Central memory CD8-positive, alpha-beta T cell (primary cell): ENCODE measurements at regions not wholly inside any gene's neighbourhood (a gene's known extent, or its start where the extent isn't known, plus 50 kb on each side); places are given as distances from the start of the nearest gene placed in this dataset.
A peak's percentile ranks its signal among the peaks of the same experiment; 100 is the strongest.
"Not testable (repeated sequence)": the region's sequence is repeated elsewhere in the genome, so short reads cannot be mapped to it uniquely, and the experiment has no call there.

Experiments
- ATAC-seq: fragments of 150-1000 bp; cut with Tn5 transposase; replicated peaks from 2 replicates; pipeline ENCODE4 v1.10.0; 2022; ENCODE audit warnings: mild to moderate bottlenecking, moderate FRiP score, moderate number of reproducible peaks; ENCODE audit not compliant: poor library complexity, severe bottlenecking; ENCODE audit errors: extremely low read depth
- DNase-seq, 2 donors: peaks; one replicate each; pipeline ENCODE4 v3.0.0; 2021; ENCODE audit warnings: low spot score in 2 of 2
- H3K27ac Mint-ChIP-seq: one replicate; pipeline ENCODE4 v1.8.0; 2022; ENCODE audit warnings: low read depth, mild to moderate bottlenecking, moderate library complexity, mixed read lengths
- H3K27me3 Mint-ChIP-seq: one replicate; pipeline ENCODE4 v1.8.0; 2022; ENCODE audit warnings: mixed read lengths
- H3K36me3 Mint-ChIP-seq: one replicate; pipeline ENCODE4 v1.8.0; 2022; ENCODE audit warnings: mild to moderate bottlenecking, moderate library complexity, mixed read lengths; ENCODE audit not compliant: insufficient read depth
- H3K4me1 Mint-ChIP-seq: one replicate; pipeline ENCODE4 v1.8.0; 2022; ENCODE audit warnings: mixed read lengths
- H3K4me3 Mint-ChIP-seq: one replicate; pipeline ENCODE4 v1.8.0; 2022; ENCODE audit warnings: mild to moderate bottlenecking, moderate library complexity, mixed read lengths
- H3K9me3 Mint-ChIP-seq: one replicate; pipeline ENCODE4 v1.8.0; 2022; ENCODE audit warnings: mixed read lengths

GRCh38 chr5:136453986-136454758, 88.8 kb upstream of the TRPC7 start:
- Mint-ChIP-seq H3K9me3 (peaks cover 8% of the 10 kb centered on the region), H3K4me3 (no peak overlapping the region), H3K4me1 (peaks cover 1% of the 10 kb centered on the region), H3K27me3 (no peaks in the 10 kb centered on the region), H3K27ac (no peak overlapping the region), H3K36me3 (no peaks in the 10 kb centered on the region)
- ATAC-seq (no peak), DNase-seq (no peak)

- Mint-ChIP-seq H3K27ac (no peak overlapping the region), H3K4me1 (peaks cover 6% of the 10 kb centered on the region), H3K36me3 (no peaks in the 10 kb centered on the region), H3K4me3 (no peak overlapping the region), H3K27me3 (no peaks in the 10 kb centered on the region), H3K9me3 (peaks cover 8% of the 10 kb centered on the region)
- DNase-seq, result no peak
- no peak for ATAC-seq
Measured at GRCh38 chr5:136453199-136453598, 87.9 kb upstream of the TRPC7 start.

GRCh38 chr5:136447576-136447975, 82.2 kb upstream of the TRPC7 start:
- H3K4me1 Mint-ChIP-seq, DNase-seq, H3K27ac Mint-ChIP-seq, H3K9me3 Mint-ChIP-seq, ATAC-seq, H3K36me3 Mint-ChIP-seq, H3K4me3 Mint-ChIP-seq, H3K27me3 Mint-ChIP-seq: not testable (repeated sequence)

- ATAC-seq (no peak), DNase-seq (no peak)
- Mint-ChIP-seq H3K4me1 (peaks cover 6% of the 10 kb centered on the region), H3K27me3 (no peaks in the 10 kb centered on the region), H3K4me3 (no peak overlapping the region), H3K9me3 (peaks cover 8% of the 10 kb centered on the region), H3K27ac (no peak overlapping the region), H3K36me3 (no peaks in the 10 kb centered on the region)
Measured at GRCh38 chr5:136446565-136446964, 81.2 kb upstream of the TRPC7 start.

- H3K27ac Mint-ChIP-seq, H3K4me1 Mint-ChIP-seq, DNase-seq, ATAC-seq, H3K9me3 Mint-ChIP-seq, H3K36me3 Mint-ChIP-seq, H3K27me3 Mint-ChIP-seq, H3K4me3 Mint-ChIP-seq: not testable (repeated sequence)
Measured at GRCh38 chr5:136444099-136444498, 78.8 kb upstream of the TRPC7 start.

- Mint-ChIP-seq H3K9me3 (peaks cover 3% of the 10 kb centered on the region), H3K27ac (no peak overlapping the region), H3K27me3 (no peaks in the 10 kb centered on the region), H3K36me3 (no peaks in the 10 kb centered on the region), H3K4me3 (no peak overlapping the region), H3K4me1 (no peaks in the 10 kb centered on the region)
- no peak for ATAC-seq
- DNase-seq, result no peak
Measured at GRCh38 chr5:136439367-136439766, 74.0 kb upstream of the TRPC7 start.

- Mint-ChIP-seq H3K4me1 (no peaks in the 10 kb centered on the region), H3K36me3 (no peaks in the 10 kb centered on the region), H3K27ac (no peak overlapping the region), H3K4me3 (no peak overlapping the region), H3K27me3 (no peaks in the 10 kb centered on the region), H3K9me3 (peaks cover 6% of the 10 kb centered on the region)
- ATAC-seq (no peak), DNase-seq (no peak)
Measured at GRCh38 chr5:136435946-136436543, 70.7 kb upstream of the TRPC7 start.

GRCh38 chr5:136434795-136435194, 69.5 kb upstream of the TRPC7 start:
- H3K36me3 Mint-ChIP-seq, result peaks cover 2% of the 10 kb centered on the region
- peaks cover 6% of the 10 kb centered on the region for H3K9me3 Mint-ChIP-seq
- no peaks in the 10 kb centered on the region for H3K4me1 Mint-ChIP-seq
- H3K27me3 Mint-ChIP-seq, result no peaks in the 10 kb centered on the region
- no peak overlapping the region for H3K27ac Mint-ChIP-seq
- DNase-seq, result no peak
- no peak overlapping the region for H3K4me3 Mint-ChIP-seq
- no peak for ATAC-seq

- H3K27ac Mint-ChIP-seq, result no peak overlapping the region
- ATAC-seq (no peak), DNase-seq (no peak)
- H3K36me3 Mint-ChIP-seq, result peaks cover 5% of the 10 kb centered on the region
- H3K27me3 Mint-ChIP-seq, result no peaks in the 10 kb centered on the region
- H3K9me3 Mint-ChIP-seq, result peaks cover 6% of the 10 kb centered on the region
- H3K4me1 Mint-ChIP-seq, result no peaks in the 10 kb centered on the region
- no peak overlapping the region for H3K4me3 Mint-ChIP-seq
Measured at GRCh38 chr5:136432705-136433104, 67.4 kb upstream of the TRPC7 start.

- Mint-ChIP-seq H3K27me3 (no peaks in the 10 kb centered on the region), H3K4me3 (no peak overlapping the region), H3K27ac (no peak overlapping the region), H3K36me3 (peaks cover 5% of the 10 kb centered on the region), H3K4me1 (no peaks in the 10 kb centered on the region), H3K9me3 (peaks cover 6% of the 10 kb centered on the region)
- ATAC-seq, result no peak
- no peak for DNase-seq
Measured at GRCh38 chr5:136430081-136430480, 64.7 kb upstream of the TRPC7 start.

- DNase-seq, result no peak
- Mint-ChIP-seq H3K9me3 (no peaks in the 10 kb centered on the region), H3K4me1 (no peaks in the 10 kb centered on the region), H3K27ac (no peak overlapping the region), H3K4me3 (no peak overlapping the region), H3K27me3 (no peaks in the 10 kb centered on the region), H3K36me3 (peaks cover 5% of the 10 kb centered on the region)
- ATAC-seq, result no peak
Measured at GRCh38 chr5:136427426-136427825, 62.1 kb upstream of the TRPC7 start.

- Mint-ChIP-seq H3K4me3 (no peak overlapping the region), H3K9me3 (no peaks in the 10 kb centered on the region), H3K4me1 (no peaks in the 10 kb centered on the region), H3K27ac (no peak overlapping the region), H3K36me3 (peaks cover 7% of the 10 kb centered on the region), H3K27me3 (no peaks in the 10 kb centered on the region)
- ATAC-seq, result no peak
- DNase-seq, result no peak
Measured at GRCh38 chr5:136425921-136426320, 60.6 kb upstream of the TRPC7 start.

GRCh38 chr5:136424835-136425584, 59.7 kb upstream of the TRPC7 start:
- no peak for ATAC-seq
- Mint-ChIP-seq H3K9me3 (no peaks in the 10 kb centered on the region), H3K27me3 (no peaks in the 10 kb centered on the region), H3K4me3 (no peak overlapping the region), H3K4me1 (no peaks in the 10 kb centered on the region), H3K36me3 (peaks cover 5% of the 10 kb centered on the region), H3K27ac (no peak overlapping the region)
- DNase-seq, result peak in 1 of 2 donors; percentile 20
